Caco-2 (cell line): ENCODE measurements at regions not wholly inside any gene's neighbourhood (a gene's known extent, or its start where the extent isn't known, plus 50 kb on each side); places are given as distances from the start of the nearest gene placed in this dataset.

Source experiments
- BruUV-seq: library from RNA; stranded (reverse); fragments of 400-500 nt; replicated peaks from 2 replicates; lab custom pipeline; 2021; lab: Mats Ljungman, UMichigan
- CTCF ChIA-PET: fragments of 300-600 bp; sonication (Branson Sonifier 250); formaldehyde crosslinking; loops from one replicate; lab custom pipeline; 2022; ENCODE audit warnings: antibody characterized with exemption; lab: Charles Lee
- POLR2A ChIA-PET: fragments of 300-600 bp; sonication (Branson Sonifier 250); formaldehyde crosslinking; loops from one replicate; lab custom pipeline; 2022; ENCODE audit warnings: antibody characterized with exemption; lab: Charles Lee
- DNase-seq, 2 experiments: peaks; one replicate each; pipeline versions ENCODE4 v3.0.0 to v3.0.0-alpha.2; 2020 to 2022
- H3K27me3 ChIP-seq: replicated peaks from 2 replicates; pipeline ENCODE4 v1.6.0; 2011; ENCODE audit warnings: low read length; ENCODE audit not compliant: control insufficient read depth, insufficient read depth
- H3K36me3 ChIP-seq: 2 replicates; pipeline ENCODE4 v1.5.1; 2011; ENCODE audit warnings: low read length; ENCODE audit not compliant: control insufficient read depth, insufficient read depth
- H3K4me1 ChIP-seq: fragments of 250-450 bp; sonication (Bioruptor Pico); 2 replicates; pipeline ENCODE4 v1.5.1; 2020; ENCODE audit warnings: mild to moderate bottlenecking
- H3K4me3 ChIP-seq: 2 replicates; pipeline ENCODE4 v1.5.1; 2011; ENCODE audit warnings: low read depth, mild to moderate bottlenecking, control low read depth, low read length
- H3K9me3 ChIP-seq: fragments of 250-450 bp; sonication (Bioruptor Pico); 2 replicates; pipeline ENCODE4 v1.5.1; 2020; ENCODE audit warnings: mild to moderate bottlenecking, moderate library complexity
- H3K27ac Mint-ChIP-seq: one replicate; pipeline ENCODE4 v1.8.0; 2022; ENCODE audit warnings: mixed read lengths; ENCODE audit not compliant: unreplicated experiment
- H3K27me3 Mint-ChIP-seq: one replicate; pipeline ENCODE4 v1.8.0; 2022; ENCODE audit warnings: mixed read lengths; ENCODE audit not compliant: insufficient read depth, unreplicated experiment
- H3K36me3 Mint-ChIP-seq: one replicate; pipeline ENCODE4 v1.8.0; 2022; ENCODE audit warnings: mild to moderate bottlenecking, mixed read lengths; ENCODE audit not compliant: insufficient read depth, unreplicated experiment
- H3K4me1 Mint-ChIP-seq: one replicate; pipeline ENCODE4 v1.8.0; 2022; ENCODE audit warnings: low read depth, mixed read lengths; ENCODE audit not compliant: unreplicated experiment
- H3K4me3 Mint-ChIP-seq: one replicate; pipeline ENCODE4 v1.8.0; 2022; ENCODE audit warnings: mild to moderate bottlenecking, moderate library complexity, mixed read lengths; ENCODE audit not compliant: unreplicated experiment
- H3K9me3 Mint-ChIP-seq: one replicate; pipeline ENCODE4 v1.8.0; 2022; ENCODE audit warnings: mixed read lengths; ENCODE audit not compliant: unreplicated experiment
- CTCF ChIP-seq, 2 experiments: fragments of 200-600 bp in 1 of 2; IDR thresholded peaks; 1 replicate in 1 of 2; 2 replicates in 1 of 2; pipeline versions ENCODE4 v1.5.1 to v1.8.0; 2011 to 2022; ENCODE audit warnings: antibody characterized with exemption in 1 of 2, control low read depth in 1 of 2, inconsistent platforms in 1 of 2, low read depth in 1 of 2, low read length in 1 of 2, mild to moderate bottlenecking in 1 of 2, moderate library complexity in 1 of 2; ENCODE audit not compliant: insufficient read depth in 1 of 2, severe bottlenecking in 1 of 2, unreplicated experiment in 1 of 2
- intact Hi-C: fragments of 100-400 bp; cut with micrococcal nuclease; formaldehyde crosslinking; loops from one replicate; pipeline ENCODE4 v1.10.0; 2022; ENCODE audit not compliant: unreplicated experiment

GRCh38 chr3:14301558-14301957 is 100.8 kb upstream of the SLC6A6 start:
- intact Hi-C loops: no loop called here
- no TSS peak for BruUV-seq
- Histone ChIP-seq H3K36me3 (no peaks in the 10 kb centered on the region), H3K4me1 (peaks cover 47% of the 10 kb centered on the region), H3K27me3 (no peaks in the 10 kb centered on the region), H3K4me3 (no peak overlapping the region), H3K9me3 (no peaks in the 10 kb centered on the region)
- peak; percentile 43 to 60 for DNase-seq
- CTCF ChIA-PET: no interaction called here
- Mint-ChIP-seq H3K4me3 (no peak overlapping the region), H3K36me3 (peaks cover 2% of the 10 kb centered on the region), H3K9me3 (no peaks in the 10 kb centered on the region), H3K27me3 (no peaks in the 10 kb centered on the region), H3K27ac (peak overlapping the region; percentile 43), H3K4me1 (peaks cover 30% of the 10 kb centered on the region)
- POLR2A ChIA-PET: no interaction called here
- no peak for TF ChIP-seq CTCF (IDR thresholded peaks at IDR 0.05; ENCODE audit: insufficient read depth in 1 of 2, low read depth in 1 of 2, low read length in 1 of 2, severe bottlenecking in 1 of 2, unreplicated experiment in 1 of 2)

GRCh38 chr3:14303336-14304100 is 98.9 kb upstream of the SLC6A6 start:
- H3K9me3 ChIP-seq: no peaks in the 10 kb centered on the region
- H3K36me3 Mint-ChIP-seq: no peaks in the 10 kb centered on the region
- no TSS peak for BruUV-seq
- no peak for DNase-seq
- TF ChIP-seq CTCF (IDR thresholded peaks at IDR 0.05; ENCODE audit: insufficient read depth in 1 of 2, low read depth in 1 of 2, low read length in 1 of 2, severe bottlenecking in 1 of 2, unreplicated experiment in 1 of 2): no peak
- H3K36me3 ChIP-seq: no peaks in the 10 kb centered on the region
- ChIA-PET CTCF (no interaction called here), POLR2A (no interaction called here)
- H3K4me3 Mint-ChIP-seq: no peak overlapping the region
- H3K4me1 ChIP-seq: peaks cover 28% of the 10 kb centered on the region
- H3K27me3 ChIP-seq: no peaks in the 10 kb centered on the region
- intact Hi-C loops: no loop called here
- H3K9me3 Mint-ChIP-seq: peaks cover 1% of the 10 kb centered on the region
- H3K27me3 Mint-ChIP-seq: no peaks in the 10 kb centered on the region
- H3K27ac Mint-ChIP-seq: peak overlapping the region; percentile 20
- H3K4me3 ChIP-seq: no peak overlapping the region
- H3K4me1 Mint-ChIP-seq: peaks cover 38% of the 10 kb centered on the region

GRCh38 chr3:14304101-14305045 is 98.0 kb upstream of the SLC6A6 start:
- Mint-ChIP-seq H3K4me1 (peaks cover 38% of the 10 kb centered on the region), H3K9me3 (peaks cover 10% of the 10 kb centered on the region), H3K36me3 (no peaks in the 10 kb centered on the region), H3K4me3 (no peak overlapping the region), H3K27me3 (no peaks in the 10 kb centered on the region), H3K27ac (no peak overlapping the region)
- ChIA-PET CTCF (interaction anchor here (0.6 kb wide), 1 partner anchor 88 kb away, joined by 3 read pairs; no protein-coding TSS in a partner anchor), POLR2A (no interaction called here)
- intact Hi-C loops: no loop called here
- no peaks in the 10 kb centered on the region for H3K27me3 ChIP-seq
- no TSS peak for BruUV-seq
- no peak overlapping the region for H3K4me3 ChIP-seq
- peaks cover 25% of the 10 kb centered on the region for H3K4me1 ChIP-seq
- H3K9me3 ChIP-seq: no peaks in the 10 kb centered on the region
- DNase-seq: no peak
- no peak for TF ChIP-seq CTCF (IDR thresholded peaks at IDR 0.05; ENCODE audit: insufficient read depth in 1 of 2, low read depth in 1 of 2, low read length in 1 of 2, severe bottlenecking in 1 of 2, unreplicated experiment in 1 of 2)
- no peaks in the 10 kb centered on the region for H3K36me3 ChIP-seq
